ENCODE measurements at regions not wholly inside any gene's neighbourhood (a gene's known extent, or its start where the extent isn't known, plus 50 kb on each side); places are given as distances from the start of the nearest gene placed in this dataset.
"Not testable (repeated sequence)": the region's sequence is repeated elsewhere in the genome, so short reads cannot be mapped to it uniquely, and the experiment has no call there.

DNA sequence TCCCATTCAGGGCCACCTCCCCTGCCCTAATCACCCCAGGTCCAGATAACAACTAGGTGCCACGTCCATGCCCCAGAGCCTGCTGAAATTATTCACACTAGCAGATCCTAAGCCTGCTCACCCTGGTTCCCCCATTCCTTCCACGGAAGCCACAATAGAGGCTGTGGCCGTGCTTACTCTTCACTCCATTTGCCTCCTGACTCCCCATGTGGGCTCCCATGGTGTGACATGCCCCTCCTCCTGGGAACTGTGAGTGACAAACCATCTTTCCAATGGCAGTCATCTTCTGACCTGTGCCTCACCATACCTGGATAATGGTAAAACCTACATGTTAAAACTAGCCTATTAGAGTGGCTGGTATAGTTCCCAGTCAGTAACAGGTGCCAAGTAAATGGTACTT is 216.2 kb upstream of the PRKCQ start:
- peaks cover 23% of the 10 kb centered on the region for H3K27me3 Mint-ChIP-seq (ENCODE audit: insufficient read depth, unreplicated experiment)
- CTCF ChIA-PET = no interaction called here
- intact Hi-C loops (cut with micrococcal nuclease; ENCODE audit: unreplicated experiment) = no loop called here
- Histone ChIP-seq H3K36me3 (ENCODE audit: control insufficient read depth, insufficient read depth, low read length) (no peaks in the 10 kb centered on the region), H3K4me1 (no peaks in the 10 kb centered on the region), H3K9me3 (no peaks in the 10 kb centered on the region), H3K4me3 (ENCODE audit: low read depth, low read length) (no peak overlapping the region), H3K27me3 (replicated peaks; ENCODE audit: control insufficient read depth, insufficient read depth, low read length) (no peaks in the 10 kb centered on the region)
- H3K9me3 Mint-ChIP-seq (ENCODE audit: unreplicated experiment) = no peaks in the 10 kb centered on the region
- H3K4me3 Mint-ChIP-seq (ENCODE audit: unreplicated experiment) = no peak overlapping the region
- TF ChIP-seq, protein P1, sequence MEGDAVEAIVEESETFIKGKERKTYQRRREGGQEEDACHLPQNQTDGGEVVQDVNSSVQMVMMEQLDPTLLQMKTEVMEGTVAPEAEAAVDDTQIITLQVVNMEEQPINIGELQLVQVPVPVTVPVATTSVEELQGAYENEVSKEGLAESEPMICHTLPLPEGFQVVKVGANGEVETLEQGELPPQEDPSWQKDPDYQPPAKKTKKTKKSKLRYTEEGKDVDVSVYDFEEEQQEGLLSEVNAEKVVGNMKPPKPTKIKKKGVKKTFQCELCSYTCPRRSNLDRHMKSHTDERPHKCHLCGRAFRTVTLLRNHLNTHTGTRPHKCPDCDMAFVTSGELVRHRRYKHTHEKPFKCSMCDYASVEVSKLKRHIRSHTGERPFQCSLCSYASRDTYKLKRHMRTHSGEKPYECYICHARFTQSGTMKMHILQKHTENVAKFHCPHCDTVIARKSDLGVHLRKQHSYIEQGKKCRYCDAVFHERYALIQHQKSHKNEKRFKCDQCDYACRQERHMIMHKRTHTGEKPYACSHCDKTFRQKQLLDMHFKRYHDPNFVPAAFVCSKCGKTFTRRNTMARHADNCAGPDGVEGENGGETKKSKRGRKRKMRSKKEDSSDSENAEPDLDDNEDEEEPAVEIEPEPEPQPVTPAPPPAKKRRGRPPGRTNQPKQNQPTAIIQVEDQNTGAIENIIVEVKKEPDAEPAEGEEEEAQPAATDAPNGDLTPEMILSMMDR (IDR thresholded peaks at IDR 0.05; ENCODE audit: insufficient read depth in 1 of 2, low read depth in 1 of 2, low read length in 1 of 2, severe bottlenecking in 1 of 2, unreplicated experiment in 1 of 2) = no peak
- no peak for DNase-seq
- no peak overlapping the region for H3K27ac Mint-ChIP-seq (ENCODE audit: unreplicated experiment)
- no TSS peak for BruUV-seq (replicated peaks)
- no peaks in the 10 kb centered on the region for H3K4me1 Mint-ChIP-seq (ENCODE audit: low read depth, unreplicated experiment)
- no peaks in the 10 kb centered on the region for H3K36me3 Mint-ChIP-seq (ENCODE audit: insufficient read depth, unreplicated experiment)
- POLR2A ChIA-PET = no interaction called here

DNA sequence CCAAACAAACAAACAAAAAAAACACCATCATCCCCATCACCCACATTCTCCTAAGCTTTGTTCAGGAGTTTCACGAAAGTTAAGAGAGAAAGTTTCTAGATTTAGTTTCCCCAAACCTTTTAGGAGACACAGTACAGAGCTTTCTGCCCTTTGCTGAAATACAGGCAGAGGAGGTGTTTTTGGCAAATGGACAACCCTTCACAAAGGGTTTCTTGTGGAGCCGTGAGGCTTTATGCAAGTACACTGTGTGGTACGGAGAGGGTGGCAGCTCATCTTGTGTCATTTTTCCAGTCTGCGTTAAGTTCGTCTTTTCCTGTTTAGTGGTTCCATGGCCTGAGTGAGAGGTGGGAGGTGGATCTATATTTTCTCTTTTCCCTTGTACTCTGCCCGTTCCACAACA is 215.5 kb upstream of the PRKCQ start:
- Histone ChIP-seq H3K4me1 (no peaks in the 10 kb centered on the region), H3K9me3 (no peaks in the 10 kb centered on the region), H3K36me3 (ENCODE audit: control insufficient read depth, insufficient read depth, low read length) (no peaks in the 10 kb centered on the region), H3K4me3 (ENCODE audit: low read depth, low read length) (no peak overlapping the region), H3K27me3 (replicated peaks; ENCODE audit: control insufficient read depth, insufficient read depth, low read length) (no peaks in the 10 kb centered on the region; the same call in 1 of the 2 replicates)
- ChIA-PET CTCF (no interaction called here), POLR2A (no interaction called here)
- TF ChIP-seq, protein P1 (IDR thresholded peaks at IDR 0.05; ENCODE audit: insufficient read depth in 1 of 2, low read depth in 1 of 2, low read length in 1 of 2, severe bottlenecking in 1 of 2, unreplicated experiment in 1 of 2) = no peak
- H3K4me1 Mint-ChIP-seq (ENCODE audit: low read depth, unreplicated experiment) = no peaks in the 10 kb centered on the region
- intact Hi-C loops (cut with micrococcal nuclease; ENCODE audit: unreplicated experiment) = no loop called here
- H3K4me3 Mint-ChIP-seq (ENCODE audit: unreplicated experiment) = no peak overlapping the region
- no peaks in the 10 kb centered on the region for H3K36me3 Mint-ChIP-seq (ENCODE audit: insufficient read depth, unreplicated experiment)
- H3K27ac Mint-ChIP-seq (ENCODE audit: unreplicated experiment) = no peak overlapping the region
- no peak for DNase-seq
- BruUV-seq (replicated peaks) = no TSS peak
- H3K9me3 Mint-ChIP-seq (ENCODE audit: unreplicated experiment) = no peaks in the 10 kb centered on the region
- peaks cover 22% of the 10 kb centered on the region for H3K27me3 Mint-ChIP-seq (ENCODE audit: insufficient read depth, unreplicated experiment)

DNA sequence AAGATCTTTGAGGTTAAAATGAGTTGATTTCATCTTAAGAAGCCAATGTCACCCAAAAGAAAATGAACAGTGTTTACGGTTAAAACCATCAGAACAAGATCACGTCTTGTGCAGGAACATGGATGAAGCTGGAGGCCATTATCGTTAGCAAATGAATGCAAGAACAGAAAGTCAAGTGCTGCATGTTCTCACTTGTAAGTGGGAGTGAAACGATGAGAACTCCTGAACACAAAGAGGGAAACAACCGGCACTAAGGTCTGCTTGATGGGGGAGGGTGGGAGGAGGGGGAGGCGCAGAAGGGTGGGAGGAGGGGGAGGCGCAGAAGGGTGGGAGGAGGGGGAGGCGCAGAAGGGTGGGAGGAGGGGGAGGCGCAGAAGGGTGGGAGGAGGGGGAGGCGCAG is 214.8 kb upstream of the PRKCQ start:
- H3K27ac Mint-ChIP-seq (ENCODE audit: unreplicated experiment); intact Hi-C loops (cut with micrococcal nuclease; ENCODE audit: unreplicated experiment); H3K4me3 ChIP-seq (ENCODE audit: low read depth, low read length); DNase-seq; POLR2A ChIA-PET; H3K4me1 Mint-ChIP-seq (ENCODE audit: low read depth, unreplicated experiment); H3K36me3 Mint-ChIP-seq (ENCODE audit: insufficient read depth, unreplicated experiment); H3K4me1 ChIP-seq; CTCF ChIA-PET; H3K9me3 Mint-ChIP-seq (ENCODE audit: unreplicated experiment); H3K4me3 Mint-ChIP-seq (ENCODE audit: unreplicated experiment); H3K9me3 ChIP-seq; H3K36me3 ChIP-seq (ENCODE audit: control insufficient read depth, insufficient read depth, low read length); H3K27me3 ChIP-seq (replicated peaks; ENCODE audit: control insufficient read depth, insufficient read depth, low read length); BruUV-seq (replicated peaks): not testable (repeated sequence)
- peaks cover 25% of the 10 kb centered on the region for H3K27me3 Mint-ChIP-seq (ENCODE audit: insufficient read depth, unreplicated experiment)

DNA sequence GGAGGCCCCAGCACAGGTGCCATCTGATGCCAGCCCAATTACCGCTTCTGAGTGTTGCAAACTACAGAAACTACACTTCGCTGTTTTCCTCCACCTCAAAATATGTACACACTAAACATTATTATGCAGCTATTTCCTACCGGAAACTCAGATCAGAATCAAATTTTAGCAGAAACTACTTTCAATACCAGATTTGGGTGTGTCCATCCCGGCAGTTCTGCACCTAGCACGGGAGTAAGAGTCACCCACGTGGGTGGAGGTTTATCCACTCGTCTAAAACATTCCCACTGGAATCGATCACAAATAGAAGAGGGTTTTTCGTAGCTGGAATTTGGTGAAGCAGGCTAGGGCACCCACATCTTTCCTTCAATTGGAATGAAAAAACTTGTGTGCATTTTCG is 214.4 kb upstream of the PRKCQ start:
- Histone ChIP-seq H3K36me3 (ENCODE audit: control insufficient read depth, insufficient read depth, low read length) (no peaks in the 10 kb centered on the region), H3K27me3 (replicated peaks; ENCODE audit: control insufficient read depth, insufficient read depth, low read length) (no peaks in the 10 kb centered on the region; the same call in 1 of the 2 replicates), H3K4me1 (no peaks in the 10 kb centered on the region), H3K9me3 (no peaks in the 10 kb centered on the region), H3K4me3 (ENCODE audit: low read depth, low read length) (no peak overlapping the region)
- intact Hi-C loops (cut with micrococcal nuclease; ENCODE audit: unreplicated experiment) = no loop called here
- no peaks in the 10 kb centered on the region for H3K36me3 Mint-ChIP-seq (ENCODE audit: insufficient read depth, unreplicated experiment)
- DNase-seq = no peak
- TF ChIP-seq, protein P1 (IDR thresholded peaks at IDR 0.05; ENCODE audit: insufficient read depth in 1 of 2, low read depth in 1 of 2, low read length in 1 of 2, severe bottlenecking in 1 of 2, unreplicated experiment in 1 of 2) = no peak
- no peak overlapping the region for H3K4me3 Mint-ChIP-seq (ENCODE audit: unreplicated experiment)
- H3K4me1 Mint-ChIP-seq (ENCODE audit: low read depth, unreplicated experiment) = no peaks in the 10 kb centered on the region
- H3K9me3 Mint-ChIP-seq (ENCODE audit: unreplicated experiment) = no peaks in the 10 kb centered on the region
- no TSS peak for BruUV-seq (replicated peaks)
- no peak overlapping the region for H3K27ac Mint-ChIP-seq (ENCODE audit: unreplicated experiment)
- CTCF ChIA-PET = no interaction called here
- POLR2A ChIA-PET = no interaction called here
- H3K27me3 Mint-ChIP-seq (ENCODE audit: insufficient read depth, unreplicated experiment) = peaks cover 25% of the 10 kb centered on the region
